HG02885 (cell line): ENCODE measurements at regions not wholly inside any gene's neighbourhood (a gene's known extent, or its start where the extent isn't known, plus 50 kb on each side); places are given as distances from the start of the nearest gene placed in this dataset.
A peak's percentile ranks its signal among the peaks of the same experiment; 100 is the strongest.

Experiments used
- ATAC-seq: cut with Tn5 transposase; IDR thresholded peaks from one replicate; pipeline ENCODE4 v1.9.1; 2021; ENCODE audit warnings: mild to moderate bottlenecking; ENCODE audit not compliant: unreplicated experiment, poor library complexity

GRCh38 chr2:14417551-14417950, 215.0 kb upstream of the LRATD1 start:
- no peak for ATAC-seq

- no peak for ATAC-seq
Measured at GRCh38 chr2:14418115-14418514, 214.4 kb upstream of the LRATD1 start.

GRCh38 chr2:14420851-14421250, 211.7 kb upstream of the LRATD1 start:
- peak; percentile 38 for ATAC-seq

- ATAC-seq: no peak
Measured at GRCh38 chr2:14422426-14422825, 210.1 kb upstream of the LRATD1 start.

GRCh38 chr2:14423145-14423906, 209.2 kb upstream of the LRATD1 start:
- ATAC-seq: peak; percentile 40

GRCh38 chr2:14424478-14425390, 207.8 kb upstream of the LRATD1 start:
- no peak for ATAC-seq

GRCh38 chr2:14425869-14426268, 206.6 kb upstream of the LRATD1 start:
- no peak for ATAC-seq

- no peak for ATAC-seq
Measured at GRCh38 chr2:14428056-14428455, 204.5 kb upstream of the LRATD1 start.

- ATAC-seq: no peak
Measured at GRCh38 chr2:14433946-14434495, 198.5 kb upstream of the LRATD1 start.

- no peak for ATAC-seq
Measured at GRCh38 chr2:14445670-14446069, 186.8 kb upstream of the LRATD1 start.

- no peak for ATAC-seq
Measured at GRCh38 chr2:14448340-14448739, 184.2 kb upstream of the LRATD1 start.

- ATAC-seq: no peak
Measured at GRCh38 chr2:14451312-14451711, 181.2 kb upstream of the LRATD1 start.

GRCh38 chr2:14454202-14454601, 178.3 kb upstream of the LRATD1 start:
- ATAC-seq: no peak

GRCh38 chr2:14459786-14460325, 172.7 kb upstream of the LRATD1 start:
- ATAC-seq: no peak

GRCh38 chr2:14475994-14476393, 156.5 kb upstream of the LRATD1 start:
- peak; percentile 44 for ATAC-seq

GRCh38 chr2:14479486-14479885, 153.0 kb upstream of the LRATD1 start:
- ATAC-seq: no peak

- ATAC-seq: no peak
Measured at GRCh38 chr2:14480120-14480519, 152.4 kb upstream of the LRATD1 start.

GRCh38 chr2:14480906-14481305, 151.6 kb upstream of the LRATD1 start:
- ATAC-seq: no peak

- no peak for ATAC-seq
Measured at GRCh38 chr2:14492920-14493503, 139.5 kb upstream of the LRATD1 start.

- ATAC-seq: no peak
Measured at GRCh38 chr2:14494759-14495158, 137.8 kb upstream of the LRATD1 start.
